HG02981 (cell line): ENCODE measurements at regions not wholly inside any gene's neighbourhood (a gene's known extent, or its start where the extent isn't known, plus 50 kb on each side); places are given as distances from the start of the nearest gene placed in this dataset.

ENCODE experiments used
- ATAC-seq: cut with Tn5 transposase; IDR thresholded peaks from one replicate; pipeline ENCODE4 v1.9.1; 2021; ENCODE audit warnings: mild to moderate bottlenecking, moderate library complexity; ENCODE audit not compliant: unreplicated experiment

DNA sequence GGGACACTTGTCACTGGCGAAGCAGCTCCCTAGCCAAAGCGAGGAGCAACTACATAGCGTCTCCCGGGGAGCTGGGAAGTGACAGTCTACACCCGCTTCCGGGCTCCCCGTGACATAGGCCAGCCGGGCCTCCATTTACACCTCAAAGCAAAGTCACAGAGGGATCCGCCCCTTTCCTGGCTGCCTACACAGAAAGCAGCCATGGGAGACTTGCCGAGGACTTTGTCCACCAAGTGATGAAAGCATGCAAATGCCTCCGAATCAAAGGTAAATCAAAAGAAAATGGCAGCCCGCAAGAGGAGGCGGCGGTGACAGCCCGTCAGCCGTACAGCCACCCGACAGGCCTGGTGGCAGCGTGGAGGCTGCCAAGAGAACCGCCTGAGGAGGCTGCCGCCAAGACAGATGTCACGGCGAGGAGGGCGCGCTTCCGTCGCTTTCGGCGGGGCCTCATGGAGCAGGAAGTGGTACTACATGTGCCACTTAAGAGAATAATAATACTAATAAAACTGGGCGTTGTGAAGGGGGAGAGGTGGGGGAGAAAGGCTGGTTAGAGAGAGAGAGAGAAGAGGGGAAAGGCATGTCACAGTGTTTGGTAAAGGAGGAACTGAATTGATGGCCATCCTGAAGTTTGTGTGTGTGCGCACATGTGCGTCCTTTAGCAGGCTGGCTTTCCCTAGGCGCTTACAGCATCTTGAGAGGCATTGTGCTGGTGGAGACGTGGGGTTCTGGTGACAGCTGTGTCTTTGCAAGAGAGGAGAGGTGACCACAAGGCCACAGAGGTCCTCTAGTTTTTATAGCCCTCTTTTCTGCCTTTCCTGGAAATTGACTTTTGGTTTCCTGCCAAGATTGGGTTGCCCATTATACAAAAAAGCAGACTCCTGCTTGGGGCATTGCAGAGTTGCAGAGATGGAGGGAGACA is 661.7 kb downstream of the VRK1 start:
- ATAC-seq = no peak

DNA sequence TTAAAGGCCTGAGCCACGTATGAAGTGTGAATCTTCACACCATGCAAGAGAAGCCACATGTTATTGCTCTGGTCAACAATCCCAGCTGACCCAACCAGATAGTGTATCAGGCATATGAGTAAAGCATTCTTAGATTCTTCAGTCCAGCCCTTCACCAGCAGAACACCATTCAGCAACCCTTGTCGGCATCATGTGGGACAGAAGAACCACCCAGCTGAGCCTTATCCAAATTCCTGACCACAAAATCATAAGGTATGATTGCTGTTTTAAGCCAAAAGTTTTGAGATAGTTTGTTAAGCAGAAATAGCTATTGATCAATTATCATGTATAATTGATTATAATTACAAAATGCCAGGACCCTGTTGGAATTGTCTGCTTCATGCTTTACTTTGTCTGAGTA is 664.9 kb downstream of the VRK1 start:
- no peak for ATAC-seq

DNA sequence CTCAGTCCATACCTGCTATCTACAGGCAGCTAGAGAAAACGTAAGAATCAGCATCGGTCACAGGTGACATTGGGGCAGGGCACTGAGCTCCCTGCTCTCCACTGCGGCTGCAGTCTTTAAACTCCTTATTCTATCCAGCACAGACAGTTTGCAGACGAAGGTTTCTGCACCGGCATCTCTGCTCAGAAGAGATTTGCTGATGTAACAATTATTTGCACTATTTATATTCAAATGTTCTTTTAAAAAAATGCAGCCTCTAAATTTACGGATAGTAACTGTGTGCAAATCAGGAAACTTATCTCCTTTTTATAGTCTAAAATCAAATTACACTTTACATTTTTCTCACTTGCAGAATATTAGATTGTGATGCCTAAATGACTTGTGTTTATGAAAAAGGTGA is 671.0 kb downstream of the VRK1 start:
- no peak for ATAC-seq

DNA sequence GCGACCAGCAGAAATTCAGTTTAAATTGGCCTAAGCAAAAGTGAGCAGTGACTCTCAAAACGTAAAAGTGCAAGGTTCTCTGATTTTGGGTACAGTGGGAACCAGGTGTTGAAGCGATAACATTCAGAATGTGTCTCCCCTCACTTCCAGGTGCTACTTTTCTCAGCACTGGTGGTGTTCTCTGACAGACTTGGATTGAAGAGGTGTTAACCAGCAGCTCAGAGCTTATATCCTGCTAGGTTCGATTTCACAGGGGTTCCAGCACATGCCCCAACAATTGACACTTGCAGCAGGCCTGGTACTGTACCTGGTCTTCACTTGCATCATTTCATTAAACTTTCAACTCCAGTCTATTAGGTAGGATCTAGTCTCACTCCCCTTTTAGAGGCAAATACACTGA is 680.2 kb downstream of the VRK1 start:
- ATAC-seq = no peak

DNA sequence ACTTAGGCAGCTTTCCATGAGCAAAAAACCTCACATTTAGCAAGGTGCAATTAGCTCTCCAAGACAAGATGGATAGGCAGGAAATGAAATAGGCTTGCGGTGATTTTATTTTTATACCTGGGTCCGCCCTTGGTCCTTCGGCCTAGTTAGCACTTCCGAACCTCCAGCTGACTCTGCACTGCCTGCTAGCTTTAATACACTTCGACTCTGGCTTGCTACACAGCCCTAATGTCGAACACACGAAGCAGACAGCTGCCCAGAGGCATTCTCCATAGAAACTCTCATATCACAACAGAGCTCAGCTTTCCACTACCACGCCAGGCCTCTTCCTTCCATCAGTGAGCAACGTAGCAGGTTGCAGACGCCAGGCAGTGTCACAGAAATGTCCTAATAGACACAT is 688.0 kb downstream of the VRK1 start:
- ATAC-seq = no peak

DNA sequence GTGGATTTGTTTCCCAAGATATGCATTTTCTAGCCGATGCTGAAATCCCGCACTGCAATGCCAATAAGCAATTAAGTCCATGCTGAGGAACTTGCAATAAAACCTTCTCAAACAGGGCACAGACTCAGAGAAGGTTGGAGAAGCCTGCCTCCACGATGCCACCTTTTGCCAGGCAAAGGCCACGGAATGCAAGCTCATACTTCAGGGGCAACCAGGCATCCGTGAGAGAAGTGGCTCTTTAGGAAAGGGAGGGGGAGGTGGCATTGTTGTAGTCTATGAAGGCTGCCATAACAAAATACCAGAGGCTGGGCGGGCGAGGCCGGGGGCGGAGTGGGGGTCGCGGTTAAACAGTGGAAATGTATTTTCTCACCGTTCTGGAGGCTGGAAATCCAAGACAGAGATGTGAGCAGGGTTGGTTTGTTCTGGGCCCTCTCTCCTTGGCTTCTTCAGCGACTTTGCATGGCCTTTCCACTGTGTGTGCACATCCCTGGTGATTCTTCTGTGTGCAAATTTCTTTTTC is 689.5 kb downstream of the VRK1 start:
- ATAC-seq = no peak

DNA sequence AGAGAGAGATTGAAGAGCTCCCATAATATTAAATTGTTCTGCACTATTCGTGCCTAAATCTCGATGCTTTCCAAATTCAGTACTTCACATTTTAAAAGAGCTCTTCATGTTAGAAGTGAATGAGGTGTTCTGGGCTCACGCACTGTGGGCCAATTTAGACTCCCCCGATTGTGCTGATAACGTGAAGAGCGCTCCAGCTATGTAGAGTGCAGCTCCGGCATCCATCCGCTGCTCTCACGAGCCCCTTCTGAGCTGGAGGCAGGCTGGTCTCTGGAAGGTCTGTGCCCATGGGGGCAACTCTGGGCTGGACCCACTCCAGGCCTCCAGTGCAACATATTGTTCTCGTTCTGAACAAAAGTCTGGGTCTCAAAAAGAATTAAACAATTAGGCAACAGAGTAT is 692.6 kb downstream of the VRK1 start:
- no peak for ATAC-seq

DNA sequence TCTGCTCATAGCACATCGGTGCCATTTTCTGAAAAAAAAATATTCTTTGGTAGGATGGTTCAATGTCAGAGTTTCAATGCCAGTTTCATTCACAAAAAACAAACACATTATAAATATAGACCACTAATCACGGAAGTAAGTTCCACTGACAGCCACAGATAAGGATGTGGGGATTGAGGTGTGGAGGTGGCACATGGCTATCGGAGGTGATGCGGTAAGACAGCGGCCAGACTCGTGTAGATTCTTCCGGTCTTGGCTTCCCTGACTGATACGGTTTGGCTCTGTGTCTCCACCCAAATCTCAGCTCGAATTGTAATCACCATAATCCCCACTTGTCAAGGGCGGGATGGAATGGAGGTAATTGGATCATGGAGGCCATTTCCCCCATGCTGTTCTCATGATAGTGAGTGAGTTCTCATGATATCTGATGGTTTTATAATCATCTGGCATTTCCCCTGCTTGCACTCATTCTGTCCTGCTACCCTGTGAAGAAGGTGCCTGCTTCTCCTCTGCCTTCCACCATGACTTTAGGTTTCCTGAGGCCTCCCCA is 693.4 kb downstream of the VRK1 start:
- no peak for ATAC-seq

DNA sequence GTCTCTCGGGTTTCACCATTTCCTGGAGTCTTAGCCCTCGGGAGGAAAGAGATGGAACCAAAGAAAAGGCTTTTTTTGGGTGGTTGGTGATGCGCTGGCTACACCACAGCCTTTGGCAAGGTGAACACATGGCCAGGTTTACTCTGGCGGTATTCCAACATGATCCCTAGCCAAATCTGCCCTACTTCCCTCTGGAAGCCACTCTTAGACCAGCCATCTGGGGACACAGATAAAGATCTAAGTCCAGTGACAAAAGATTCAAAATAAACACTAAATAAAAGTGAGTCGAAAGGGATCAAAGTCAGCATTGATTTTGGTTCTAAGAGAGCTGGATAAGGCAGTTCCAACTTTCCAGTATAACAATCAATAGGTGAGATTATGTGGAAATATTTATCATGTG is 694.5 kb downstream of the VRK1 start:
- no peak for ATAC-seq

DNA sequence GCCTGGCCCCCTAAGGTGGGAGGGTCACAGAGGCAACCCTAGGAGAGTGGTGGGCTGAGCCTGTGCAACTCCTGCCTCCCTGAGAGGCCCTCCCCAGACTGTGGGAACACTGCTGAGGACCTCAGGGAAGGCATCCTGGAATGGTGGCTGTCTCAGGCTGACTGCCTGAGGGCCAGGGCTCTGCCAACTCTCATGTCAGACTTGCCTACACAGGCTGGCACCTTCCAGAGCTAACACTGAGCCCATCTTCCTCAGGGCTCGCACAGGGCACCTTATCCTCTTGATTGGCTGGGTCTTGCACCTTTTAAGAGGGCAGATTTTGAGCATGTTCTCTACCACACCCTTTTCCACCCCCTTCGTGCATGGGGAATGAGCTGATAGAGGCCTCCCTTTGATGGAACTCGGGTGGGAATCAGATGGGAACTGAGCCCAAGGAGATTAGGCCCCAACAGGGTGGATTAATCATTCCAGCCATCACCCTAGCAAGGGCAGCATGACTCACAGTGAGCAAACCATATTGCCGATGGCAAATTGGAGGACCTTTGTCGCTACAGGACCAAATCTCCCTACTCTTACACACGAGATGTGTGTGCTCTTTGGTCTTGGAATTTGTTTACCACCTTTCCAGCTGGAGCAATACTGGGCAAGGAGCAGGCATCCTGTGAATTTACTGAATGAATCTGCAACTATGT is 702.8 kb downstream of the VRK1 start:
- no peak for ATAC-seq

DNA sequence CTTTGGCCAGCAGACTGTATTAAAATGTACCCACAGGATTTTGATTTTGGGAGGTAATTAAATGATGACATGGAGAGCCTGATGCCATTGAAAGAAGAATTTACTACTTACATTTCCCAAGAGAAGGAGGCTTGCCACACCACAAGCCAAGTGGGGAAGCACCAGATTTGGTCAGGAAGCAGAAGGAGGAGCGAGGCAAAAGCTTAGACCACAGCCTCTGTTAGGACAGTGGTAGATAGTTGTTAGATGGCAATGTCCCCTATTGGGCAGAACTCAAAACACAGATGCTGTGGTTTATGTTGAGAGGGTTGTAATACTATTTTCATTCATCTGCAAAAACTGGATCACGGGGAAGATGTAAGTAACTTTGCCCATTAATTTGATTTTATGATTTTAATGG is 709.4 kb downstream of the VRK1 start:
- no peak for ATAC-seq

DNA sequence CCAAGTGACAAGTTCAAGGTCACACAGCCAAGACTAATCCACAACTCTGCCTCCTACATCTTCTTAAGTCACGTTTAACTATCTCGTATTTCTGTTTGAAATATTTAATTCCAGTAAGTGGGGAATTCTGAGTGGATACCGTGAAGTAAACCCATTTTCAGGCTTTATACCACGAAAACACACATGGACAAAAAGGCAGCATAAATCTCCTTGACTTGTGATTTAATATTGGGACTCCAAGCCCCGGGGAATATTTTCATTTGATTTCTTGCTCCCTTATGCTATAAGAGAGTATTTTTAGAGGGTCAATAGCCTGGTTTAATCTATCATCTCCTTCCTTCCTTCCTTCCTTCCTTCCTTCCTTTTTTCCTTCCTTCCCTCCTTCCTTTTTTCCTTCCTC is 716.7 kb downstream of the VRK1 start:
- ATAC-seq = no peak

DNA sequence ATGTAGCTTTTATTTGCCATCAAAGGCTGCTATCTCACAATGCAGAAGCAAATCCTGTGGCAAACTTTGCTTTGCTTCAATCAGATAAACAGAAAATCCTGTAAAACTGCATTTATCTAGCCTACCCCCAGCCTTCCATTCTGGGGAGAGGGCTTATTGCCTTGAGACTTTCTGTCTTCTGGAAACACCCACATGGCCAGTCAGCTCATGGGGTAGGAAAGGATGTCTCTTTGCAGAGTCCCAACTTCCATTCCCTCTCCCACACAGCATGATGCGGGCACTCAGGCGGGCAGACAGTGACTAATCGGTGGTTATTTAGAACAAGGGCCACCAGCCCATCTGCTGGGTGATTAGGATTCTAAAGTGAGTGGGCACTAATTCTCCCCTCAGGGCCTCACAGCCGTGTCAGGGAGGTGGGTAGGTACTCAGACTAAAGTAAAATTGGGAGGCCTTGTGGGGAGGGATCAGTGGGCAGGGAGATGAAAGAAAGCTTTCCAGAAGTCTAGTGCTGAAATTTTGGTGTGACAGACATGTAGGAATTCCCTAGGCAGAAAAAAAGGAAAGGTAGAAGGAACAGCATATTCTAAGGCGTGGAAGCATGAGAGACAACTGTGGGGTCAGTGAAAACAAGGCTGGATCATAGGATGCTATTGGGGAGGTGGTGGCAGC is 720.5 kb downstream of the VRK1 start:
- ATAC-seq = no peak

DNA sequence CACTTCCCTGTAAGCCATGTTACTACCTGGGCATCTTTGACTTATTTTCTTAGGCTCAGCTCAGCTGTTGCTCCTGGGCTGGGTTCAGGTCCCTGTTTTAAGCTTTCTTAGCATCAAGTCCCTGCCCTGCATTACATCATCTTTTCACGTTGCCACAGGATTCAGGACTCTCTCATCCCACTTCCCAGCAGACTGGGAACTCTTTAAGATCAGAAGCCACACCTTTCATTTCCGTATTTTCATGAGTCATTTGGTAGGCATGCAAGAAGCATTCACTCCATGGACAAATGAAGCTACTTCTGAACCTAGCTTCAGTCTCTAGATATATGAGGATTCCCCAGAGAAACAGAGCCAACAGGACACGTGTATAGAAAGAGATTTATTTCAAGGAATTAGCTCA is 726.8 kb downstream of the VRK1 start:
- no peak for ATAC-seq

DNA sequence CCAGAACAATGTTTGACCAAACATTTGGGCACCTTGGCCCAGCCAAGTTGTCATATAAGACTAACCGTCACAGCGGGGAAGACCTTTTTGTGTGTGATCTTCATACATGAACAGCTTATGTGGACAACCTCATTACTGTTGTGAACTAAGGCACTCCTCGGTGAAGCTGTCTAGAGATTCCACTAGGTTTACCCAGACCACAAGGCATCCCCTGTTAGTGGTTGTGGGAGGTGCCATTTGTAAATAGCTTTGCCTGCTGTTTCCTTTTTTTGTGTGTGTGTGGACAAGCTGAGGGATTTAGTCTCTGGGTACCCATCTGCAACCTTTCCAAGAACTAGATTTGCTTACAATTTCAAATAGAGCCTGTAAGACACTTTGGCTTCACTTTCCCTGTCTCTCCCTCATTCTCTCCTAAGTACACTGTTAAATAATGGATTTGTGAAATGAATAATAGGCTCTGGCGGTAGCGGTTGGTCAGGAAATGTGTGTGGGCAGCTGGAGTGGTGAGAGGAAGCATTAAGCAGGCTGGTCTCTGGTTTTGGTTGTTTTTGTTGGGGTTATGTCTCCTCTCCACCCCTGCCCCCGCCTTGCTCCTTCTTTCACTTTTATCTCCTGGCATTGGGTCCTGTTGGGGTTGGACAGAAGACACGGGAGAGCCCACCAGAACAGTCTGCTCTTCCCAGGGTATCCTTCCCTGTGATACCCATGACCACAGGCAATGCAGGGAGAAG is 727.6 kb downstream of the VRK1 start:
- no peak for ATAC-seq

DNA sequence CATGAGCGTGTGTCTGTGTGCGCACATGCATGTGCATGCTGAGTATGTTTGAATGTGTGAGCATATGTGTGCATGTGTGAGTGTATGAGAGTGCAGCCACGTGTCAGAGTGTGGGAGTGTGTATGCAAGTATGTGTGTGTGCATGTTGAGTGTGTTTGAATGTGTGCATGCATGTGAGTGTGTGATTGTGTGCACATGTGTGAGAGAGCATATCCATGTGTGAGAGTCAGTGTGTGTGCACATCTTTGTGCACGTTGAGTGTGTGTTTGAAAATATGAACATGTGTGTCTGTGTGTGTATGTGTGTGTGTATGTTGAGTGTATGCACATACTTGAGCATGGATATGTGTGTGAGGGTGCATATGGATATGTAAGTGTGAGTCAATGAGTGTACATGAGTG is 730.8 kb downstream of the VRK1 start:
- ATAC-seq = no peak

DNA sequence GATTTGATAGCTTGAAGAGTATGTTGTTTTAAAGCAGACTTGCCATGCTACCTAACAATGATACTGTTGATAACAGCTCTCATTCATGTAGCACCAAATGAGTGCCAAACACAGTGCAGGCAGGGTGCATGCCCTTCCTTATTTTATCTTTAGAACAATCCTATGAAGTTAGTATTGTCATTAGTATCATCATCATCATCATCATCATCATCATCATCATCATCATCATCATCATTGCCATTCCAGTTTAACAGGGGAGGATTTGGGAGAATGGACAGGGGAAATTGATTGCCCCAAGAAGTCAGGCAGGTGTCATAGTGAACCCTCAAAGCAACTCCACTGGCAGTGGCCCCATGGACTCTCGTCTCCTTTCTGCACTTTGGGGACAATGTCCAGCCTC is 734.9 kb downstream of the VRK1 start:
- ATAC-seq = no peak

DNA sequence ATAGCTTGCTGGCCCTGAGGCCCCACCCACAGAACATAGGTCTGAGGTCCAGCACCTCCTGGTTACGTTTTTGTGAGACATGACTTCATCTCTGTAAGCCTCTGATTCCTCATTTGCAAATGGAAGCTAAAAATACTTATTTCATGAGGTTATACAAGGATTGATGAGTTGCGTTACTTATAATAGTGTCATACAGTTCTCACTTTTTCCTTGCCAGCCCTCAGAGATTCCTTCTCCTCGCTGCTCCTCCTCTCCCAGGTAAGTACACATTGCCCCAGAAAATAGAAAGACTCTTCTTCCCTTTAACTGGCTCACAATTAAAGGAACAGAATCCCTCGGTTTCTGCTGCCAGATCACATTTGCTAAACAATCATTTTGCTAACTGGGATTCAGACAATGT is 739.2 kb downstream of the VRK1 start:
- ATAC-seq = no peak

DNA sequence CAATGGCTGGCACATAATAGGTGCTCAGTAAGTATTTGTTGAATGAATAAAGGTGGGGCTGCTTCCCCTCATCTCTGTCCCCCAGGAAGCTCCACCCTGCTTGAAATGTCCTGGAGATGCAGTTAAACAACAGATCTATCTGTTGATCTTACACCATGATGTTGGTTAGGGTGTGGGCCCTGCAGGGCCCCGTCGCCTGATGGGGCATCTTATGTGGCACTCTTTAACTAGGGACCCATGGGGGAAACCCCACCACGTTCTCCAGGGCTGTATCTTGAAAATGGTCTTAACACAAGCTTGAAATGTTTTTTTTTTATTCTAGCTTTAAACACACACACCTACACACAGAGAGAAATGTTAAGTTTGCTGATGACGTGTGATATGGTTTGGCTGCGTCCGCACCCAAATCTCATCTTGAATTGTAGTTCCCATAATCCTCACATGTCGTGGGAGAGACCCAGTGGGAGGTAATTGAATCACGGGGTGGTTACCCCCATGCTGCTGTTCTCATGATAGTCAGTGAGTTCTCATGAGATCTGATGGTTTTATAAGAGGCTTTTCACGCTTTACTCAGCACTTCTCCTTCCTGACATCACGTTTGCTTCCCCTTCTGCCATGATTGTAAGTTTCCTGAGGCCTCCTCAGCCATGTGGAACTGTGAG is 741.7 kb downstream of the VRK1 start:
- ATAC-seq = no peak

DNA sequence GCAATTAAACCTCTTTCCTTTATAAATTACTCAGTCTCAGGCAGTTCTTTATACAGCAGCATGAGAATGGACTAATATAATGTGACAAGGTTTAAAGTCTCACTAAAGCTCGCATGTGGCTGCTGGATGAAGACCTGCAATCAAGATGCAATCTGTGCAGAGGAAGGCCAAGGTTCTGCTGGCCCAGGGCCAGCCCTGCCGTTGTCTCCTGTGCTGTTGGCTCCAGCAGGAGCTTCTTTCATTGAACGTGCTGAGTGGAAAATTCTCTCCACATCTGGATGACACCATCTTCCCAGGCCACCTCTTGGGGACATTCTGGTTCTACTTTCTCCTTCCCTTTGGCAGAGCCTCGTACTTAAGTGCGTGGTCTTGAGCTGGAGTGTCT is 742.2 kb downstream of the VRK1 start:
- ATAC-seq = no peak
